Peyer's patch (tissue), 4 donors: ENCODE measurements at regions not wholly inside any gene's neighbourhood (a gene's known extent, or its start where the extent isn't known, plus 50 kb on each side); places are given as distances from the start of the nearest gene placed in this dataset.
A peak's percentile ranks its signal among the peaks of the same experiment; 100 is the strongest.

Source experiments
- DNase-seq, 3 donors: peaks; one replicate each; pipeline ENCODE4 v3.0.0-alpha.2; 2017 to 2019
- H3K27ac ChIP-seq, 4 donors: fragments of 200-600 bp; sonication (generic); one replicate each; pipeline ENCODE4 v1.5.1; 2016 to 2019
- H3K27me3 ChIP-seq, 2 donors: fragments of 200-600 bp; sonication (generic); one replicate each; pipeline ENCODE4 v1.5.1; 2019
- H3K36me3 ChIP-seq, 3 donors: fragments of 200-600 bp; sonication (generic); one replicate each; pipeline ENCODE4 v1.5.1; 2016 to 2019
- H3K4me1 ChIP-seq, 4 donors: fragments of 200-600 bp; sonication (generic); one replicate each; pipeline ENCODE4 v1.5.1; 2016 to 2019
- H3K4me3 ChIP-seq, 4 donors: fragments of 200-600 bp; sonication (generic); 1 replicate in 3 of 4; 2 replicates in 1 of 4; pipeline ENCODE4 v1.5.1; 2016 to 2019; ENCODE audit warnings: mild to moderate bottlenecking in 1 of 4
- H3K9me3 ChIP-seq, 4 donors: fragments of 200-600 bp; sonication (generic); one replicate each; pipeline ENCODE4 v1.5.1; 2016 to 2019; ENCODE audit warnings: mild to moderate bottlenecking in 1 of 4
- POLR2A ChIP-seq, 2 donors: fragments of 450-650 bp; IDR thresholded peaks; one replicate each; pipeline ENCODE4 v1.5.1; 2017; ENCODE audit warnings: antibody characterized with exemption in 2 of 2, mild to moderate bottlenecking in 2 of 2, moderate library complexity in 2 of 2
- TF ChIP-seq, protein P1 (sequence below), 6 experiments: fragments of 450-650 bp in 4 of 6; fragments of 200-600 bp in 2 of 6; sonication (generic) in 1 of 6; IDR thresholded peaks; one replicate each; pipeline ENCODE4 v1.5.1; 2017 to 2019; ENCODE audit warnings: antibody characterized with exemption in 6 of 6, mild to moderate bottlenecking in 3 of 6, moderate library complexity in 1 of 6

DNA sequence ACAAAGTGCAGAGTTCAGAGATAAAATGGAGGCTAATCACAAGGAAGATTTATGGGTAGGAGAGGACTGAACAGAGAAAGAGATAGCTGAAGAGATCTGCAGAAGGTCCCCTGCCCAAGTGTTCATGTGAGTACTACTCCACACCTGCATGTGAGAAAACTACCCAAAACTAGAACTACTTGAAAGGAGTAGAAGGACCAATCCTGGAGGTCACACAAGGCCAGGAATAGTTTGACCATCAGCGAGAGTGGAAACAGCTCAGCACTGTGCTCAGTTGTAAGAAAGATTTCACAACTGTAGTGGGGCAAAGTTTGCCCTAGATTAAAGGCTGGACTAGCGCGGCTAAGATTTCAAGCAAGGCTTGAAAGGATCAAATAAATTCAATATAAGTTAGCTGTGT lies 422.7 kb upstream of the LCORL start:
- no peak overlapping the region for H3K4me3 ChIP-seq
- H3K27me3 ChIP-seq, result no peaks in the 10 kb centered on the region
- peak overlapping the region in 1 of 4 donors; percentile 47 for H3K27ac ChIP-seq
- TF ChIP-seq, protein P1, sequence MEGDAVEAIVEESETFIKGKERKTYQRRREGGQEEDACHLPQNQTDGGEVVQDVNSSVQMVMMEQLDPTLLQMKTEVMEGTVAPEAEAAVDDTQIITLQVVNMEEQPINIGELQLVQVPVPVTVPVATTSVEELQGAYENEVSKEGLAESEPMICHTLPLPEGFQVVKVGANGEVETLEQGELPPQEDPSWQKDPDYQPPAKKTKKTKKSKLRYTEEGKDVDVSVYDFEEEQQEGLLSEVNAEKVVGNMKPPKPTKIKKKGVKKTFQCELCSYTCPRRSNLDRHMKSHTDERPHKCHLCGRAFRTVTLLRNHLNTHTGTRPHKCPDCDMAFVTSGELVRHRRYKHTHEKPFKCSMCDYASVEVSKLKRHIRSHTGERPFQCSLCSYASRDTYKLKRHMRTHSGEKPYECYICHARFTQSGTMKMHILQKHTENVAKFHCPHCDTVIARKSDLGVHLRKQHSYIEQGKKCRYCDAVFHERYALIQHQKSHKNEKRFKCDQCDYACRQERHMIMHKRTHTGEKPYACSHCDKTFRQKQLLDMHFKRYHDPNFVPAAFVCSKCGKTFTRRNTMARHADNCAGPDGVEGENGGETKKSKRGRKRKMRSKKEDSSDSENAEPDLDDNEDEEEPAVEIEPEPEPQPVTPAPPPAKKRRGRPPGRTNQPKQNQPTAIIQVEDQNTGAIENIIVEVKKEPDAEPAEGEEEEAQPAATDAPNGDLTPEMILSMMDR (IDR thresholded peaks at IDR 0.05), result no peak
- TF ChIP-seq POLR2A (IDR thresholded peaks at IDR 0.05), result no peak
- no peaks in the 10 kb centered on the region for H3K4me1 ChIP-seq
- H3K9me3 ChIP-seq, result no peaks in the 10 kb centered on the region
- H3K36me3 ChIP-seq, result no peaks in the 10 kb centered on the region
- peak in 1 of 3 donors; percentile 55 for DNase-seq

DNA sequence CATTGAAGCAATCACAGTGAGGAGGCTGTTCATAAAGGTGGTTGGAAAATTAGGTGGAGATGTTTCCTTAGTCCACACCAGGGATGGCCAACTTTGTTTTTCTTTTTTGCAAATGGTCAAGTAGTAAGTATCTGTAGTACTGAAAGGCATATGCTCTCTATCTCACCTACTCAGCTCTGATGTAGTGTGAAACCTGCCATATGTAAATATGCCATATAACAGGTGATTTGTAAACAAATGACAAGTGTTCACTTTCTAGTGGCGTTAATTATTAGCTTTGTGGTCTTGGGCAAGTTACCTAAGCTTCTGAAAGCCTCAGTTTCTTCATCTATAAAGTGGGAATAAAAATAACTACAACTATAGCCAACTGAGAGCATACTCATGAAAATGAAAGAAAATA lies 421.4 kb upstream of the LCORL start:
- Histone ChIP-seq H3K9me3 (no peaks in the 10 kb centered on the region), H3K4me1 (no peaks in the 10 kb centered on the region), H3K27me3 (no peaks in the 10 kb centered on the region), H3K27ac (no peak overlapping the region), H3K4me3 (no peak overlapping the region), H3K36me3 (no peaks in the 10 kb centered on the region)
- no peak for DNase-seq
- TF ChIP-seq, protein P1 (IDR thresholded peaks at IDR 0.05), result no peak
- no peak for TF ChIP-seq POLR2A (IDR thresholded peaks at IDR 0.05)

DNA sequence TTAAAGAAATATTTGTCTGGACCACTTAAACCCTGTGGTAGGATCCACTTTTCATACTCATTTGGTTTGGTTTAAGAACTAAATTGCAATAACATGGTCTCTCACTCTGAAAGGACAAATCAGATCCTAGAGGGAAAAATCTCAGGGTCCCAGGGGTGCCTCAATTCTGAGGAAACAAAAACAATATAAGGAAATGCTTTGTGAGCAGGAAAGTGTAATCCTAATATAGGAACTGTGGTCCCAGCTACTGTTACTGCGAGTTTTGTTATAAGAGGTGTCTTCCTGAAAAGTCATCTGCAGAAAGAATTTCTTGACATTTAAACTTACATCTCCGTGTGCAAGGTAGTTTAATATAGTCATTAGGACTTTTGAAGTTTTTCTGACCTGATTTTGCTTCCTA lies 420.1 kb upstream of the LCORL start:
- Histone ChIP-seq H3K4me3 (no peak overlapping the region), H3K4me1 (no peaks in the 10 kb centered on the region), H3K9me3 (no peaks in the 10 kb centered on the region), H3K27me3 (no peaks in the 10 kb centered on the region), H3K27ac (no peak overlapping the region), H3K36me3 (no peaks in the 10 kb centered on the region)
- TF ChIP-seq, protein P1 (IDR thresholded peaks at IDR 0.05), result no peak
- no peak for TF ChIP-seq POLR2A (IDR thresholded peaks at IDR 0.05)
- no peak for DNase-seq

DNA sequence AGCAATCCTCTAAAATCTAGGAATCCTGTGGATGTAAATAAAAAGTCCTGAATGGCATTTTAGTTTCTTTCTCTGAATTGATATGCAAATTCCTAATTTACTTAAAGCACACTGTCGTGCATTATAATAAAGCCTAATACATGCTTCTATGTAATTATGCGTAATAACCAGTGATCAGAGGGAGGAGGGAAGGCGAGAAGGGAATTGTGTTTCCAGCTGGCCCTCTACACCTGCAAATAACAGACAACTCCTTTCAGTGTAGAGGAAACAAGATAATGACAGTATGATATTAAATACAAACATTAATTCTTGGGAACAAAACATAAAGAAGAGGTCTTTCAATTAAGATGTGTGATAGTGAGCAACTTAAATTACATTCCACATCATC lies 419.6 kb upstream of the LCORL start:
- no peaks in the 10 kb centered on the region for H3K9me3 ChIP-seq
- H3K27me3 ChIP-seq, result no peaks in the 10 kb centered on the region
- no peaks in the 10 kb centered on the region for H3K4me1 ChIP-seq
- no peak for DNase-seq
- no peak overlapping the region for H3K4me3 ChIP-seq
- no peak overlapping the region for H3K27ac ChIP-seq
- TF ChIP-seq, protein P1 (IDR thresholded peaks at IDR 0.05), result no peak
- no peak for TF ChIP-seq POLR2A (IDR thresholded peaks at IDR 0.05)
- no peaks in the 10 kb centered on the region for H3K36me3 ChIP-seq

DNA sequence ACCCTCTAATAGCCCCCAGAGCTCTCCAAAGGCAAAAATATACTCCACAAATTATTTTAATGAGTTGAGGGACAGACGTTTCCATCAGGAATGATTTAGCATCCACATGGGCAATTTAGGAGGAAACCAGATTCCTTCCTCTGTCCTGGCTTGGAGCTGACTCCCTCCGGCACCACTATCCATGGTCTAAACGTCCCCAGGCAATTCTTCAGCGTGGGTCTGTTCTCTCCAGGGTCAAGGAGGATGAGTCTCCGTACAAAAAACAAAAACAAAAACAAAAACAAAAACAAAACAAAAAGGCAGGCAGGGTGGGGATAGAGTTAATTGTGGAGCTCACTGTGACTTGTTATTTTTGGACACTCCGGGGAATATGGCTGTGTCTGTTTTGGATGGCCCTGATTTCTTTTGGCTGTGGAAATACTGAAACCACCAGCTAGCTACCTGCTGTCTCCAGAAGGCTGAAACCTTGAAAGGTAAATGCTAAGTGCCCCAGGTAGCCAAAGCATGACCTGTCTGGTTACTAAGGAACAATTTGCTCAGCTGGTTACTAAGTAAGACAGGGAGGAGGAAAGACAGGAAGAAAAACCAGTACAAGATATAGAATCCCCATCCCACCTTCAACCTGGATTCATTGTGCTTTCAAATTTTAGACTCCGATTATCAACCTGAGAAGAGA lies 419.1 kb upstream of the LCORL start:
- no peaks in the 10 kb centered on the region for H3K9me3 ChIP-seq
- no peaks in the 10 kb centered on the region for H3K4me1 ChIP-seq
- no peak for DNase-seq
- no peaks in the 10 kb centered on the region for H3K27me3 ChIP-seq
- H3K27ac ChIP-seq, result no peak overlapping the region
- TF ChIP-seq, protein P1 (IDR thresholded peaks at IDR 0.05), result no peak
- no peak for TF ChIP-seq POLR2A (IDR thresholded peaks at IDR 0.05)
- H3K4me3 ChIP-seq, result no peak overlapping the region
- no peaks in the 10 kb centered on the region for H3K36me3 ChIP-seq

DNA sequence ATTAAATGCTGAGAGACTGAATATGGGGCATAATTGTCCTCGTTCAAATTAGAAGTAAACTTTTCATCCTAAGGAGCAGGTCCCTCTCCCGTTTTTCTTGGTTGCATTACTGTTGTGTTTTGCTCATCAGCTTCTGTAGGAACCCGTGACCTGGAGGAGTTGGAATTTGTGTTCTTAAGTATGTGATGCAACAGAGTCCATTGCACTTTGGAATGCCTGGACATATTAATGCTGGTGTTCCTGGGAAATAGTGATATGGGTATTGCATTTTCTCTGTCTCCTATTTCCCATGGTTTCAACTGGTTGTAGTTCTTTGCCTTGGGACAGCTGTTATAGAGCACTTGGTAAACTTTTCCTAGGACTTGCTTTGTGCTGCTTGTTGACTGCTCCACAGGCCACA lies 417.8 kb upstream of the LCORL start:
- no peaks in the 10 kb centered on the region for H3K4me1 ChIP-seq
- H3K9me3 ChIP-seq, result no peaks in the 10 kb centered on the region
- TF ChIP-seq, protein P1 (IDR thresholded peaks at IDR 0.05), result no peak
- no peak for TF ChIP-seq POLR2A (IDR thresholded peaks at IDR 0.05)
- DNase-seq, result no peak
- H3K27ac ChIP-seq, result no peak overlapping the region
- H3K27me3 ChIP-seq, result no peaks in the 10 kb centered on the region
- H3K4me3 ChIP-seq, result no peak overlapping the region
- H3K36me3 ChIP-seq, result no peaks in the 10 kb centered on the region
